GM13977 (cell line): ENCODE measurements at regions not wholly inside any gene's neighbourhood (a gene's known extent, or its start where the extent isn't known, plus 50 kb on each side); places are given as distances from the start of the nearest gene placed in this dataset.

Experiments used
- DNase-seq: peaks from one replicate; pipeline ENCODE4 v3.0.0; 2012; ENCODE audit warnings: low spot score
- in situ Hi-C: fragments of 300-500 bp; cut with MboI; formaldehyde crosslinking; loops from one replicate; pipeline ENCODE4 v1.12.0; 2022; ENCODE audit warnings: low sequenced_read_pairs, low pct_unique_long_range_greater_than_20kb, mixed read lengths, inconsistent platforms; ENCODE audit not compliant: unreplicated experiment
- TF ChIP-seq, protein P1 (sequence below): IDR thresholded peaks from 2 replicates; pipeline ENCODE4 v1.5.1; 2012; ENCODE audit warnings: mild to moderate bottlenecking, control low read depth; ENCODE audit not compliant: insufficient read depth; ENCODE audit errors: extremely low read depth, missing control alignments

DNA sequence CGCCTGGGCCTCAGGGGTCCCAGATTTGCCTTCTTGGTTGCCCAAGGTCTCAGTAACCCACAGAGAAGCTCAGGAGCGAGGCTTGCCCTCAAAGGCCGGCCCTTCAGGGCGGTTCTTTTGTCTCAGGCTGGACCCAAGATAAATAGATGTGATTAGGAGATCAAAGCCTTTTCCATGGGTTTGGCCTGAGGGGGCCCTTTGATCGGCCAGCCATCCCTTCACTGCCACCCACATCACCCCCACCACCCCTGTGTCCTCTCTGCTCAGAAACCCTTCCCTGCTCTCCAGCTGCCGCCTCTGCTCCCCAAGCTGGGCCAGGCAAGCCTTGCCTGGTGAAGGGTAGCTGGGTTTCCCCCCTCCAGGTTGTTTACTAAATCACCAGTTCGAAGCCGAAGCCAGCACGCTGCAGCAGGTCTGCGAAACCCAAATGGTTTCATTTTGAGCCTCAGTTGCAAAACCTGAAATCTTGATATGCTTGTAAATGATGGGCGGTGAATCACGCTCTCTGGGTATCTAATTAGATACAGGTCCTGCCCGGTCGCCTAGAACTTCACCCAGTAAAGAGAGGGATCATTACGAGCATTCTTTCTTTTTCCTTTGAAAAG lies 202.6 kb upstream of the BCOR start:
- peak; percentile 62 for DNase-seq
- in situ Hi-C loops: no loop called here
- TF ChIP-seq, protein P1, sequence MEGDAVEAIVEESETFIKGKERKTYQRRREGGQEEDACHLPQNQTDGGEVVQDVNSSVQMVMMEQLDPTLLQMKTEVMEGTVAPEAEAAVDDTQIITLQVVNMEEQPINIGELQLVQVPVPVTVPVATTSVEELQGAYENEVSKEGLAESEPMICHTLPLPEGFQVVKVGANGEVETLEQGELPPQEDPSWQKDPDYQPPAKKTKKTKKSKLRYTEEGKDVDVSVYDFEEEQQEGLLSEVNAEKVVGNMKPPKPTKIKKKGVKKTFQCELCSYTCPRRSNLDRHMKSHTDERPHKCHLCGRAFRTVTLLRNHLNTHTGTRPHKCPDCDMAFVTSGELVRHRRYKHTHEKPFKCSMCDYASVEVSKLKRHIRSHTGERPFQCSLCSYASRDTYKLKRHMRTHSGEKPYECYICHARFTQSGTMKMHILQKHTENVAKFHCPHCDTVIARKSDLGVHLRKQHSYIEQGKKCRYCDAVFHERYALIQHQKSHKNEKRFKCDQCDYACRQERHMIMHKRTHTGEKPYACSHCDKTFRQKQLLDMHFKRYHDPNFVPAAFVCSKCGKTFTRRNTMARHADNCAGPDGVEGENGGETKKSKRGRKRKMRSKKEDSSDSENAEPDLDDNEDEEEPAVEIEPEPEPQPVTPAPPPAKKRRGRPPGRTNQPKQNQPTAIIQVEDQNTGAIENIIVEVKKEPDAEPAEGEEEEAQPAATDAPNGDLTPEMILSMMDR: no peak

DNA sequence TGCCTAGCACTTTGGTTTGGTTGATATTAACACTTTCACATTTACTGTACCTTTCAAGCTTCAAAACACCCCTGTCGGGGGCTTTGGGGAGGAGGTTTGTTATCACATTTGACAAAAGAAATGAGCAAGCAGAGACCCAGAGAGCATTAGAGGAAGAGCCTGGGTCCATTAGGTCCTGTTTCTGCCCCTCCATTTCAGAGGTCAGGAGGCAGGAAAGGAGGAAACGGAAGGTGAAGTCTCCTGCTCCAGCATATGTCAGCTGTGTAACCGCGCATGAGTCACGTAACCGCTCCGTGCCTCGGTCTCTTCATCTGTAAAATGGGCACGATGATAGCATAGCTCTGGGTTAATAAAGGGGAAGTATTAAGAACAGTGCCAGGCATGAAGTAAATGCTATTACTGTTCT lies 201.9 kb upstream of the BCOR start:
- DNase-seq: peak; percentile 39
- TF ChIP-seq, protein P1: no peak
- in situ Hi-C loops: no loop called here

DNA sequence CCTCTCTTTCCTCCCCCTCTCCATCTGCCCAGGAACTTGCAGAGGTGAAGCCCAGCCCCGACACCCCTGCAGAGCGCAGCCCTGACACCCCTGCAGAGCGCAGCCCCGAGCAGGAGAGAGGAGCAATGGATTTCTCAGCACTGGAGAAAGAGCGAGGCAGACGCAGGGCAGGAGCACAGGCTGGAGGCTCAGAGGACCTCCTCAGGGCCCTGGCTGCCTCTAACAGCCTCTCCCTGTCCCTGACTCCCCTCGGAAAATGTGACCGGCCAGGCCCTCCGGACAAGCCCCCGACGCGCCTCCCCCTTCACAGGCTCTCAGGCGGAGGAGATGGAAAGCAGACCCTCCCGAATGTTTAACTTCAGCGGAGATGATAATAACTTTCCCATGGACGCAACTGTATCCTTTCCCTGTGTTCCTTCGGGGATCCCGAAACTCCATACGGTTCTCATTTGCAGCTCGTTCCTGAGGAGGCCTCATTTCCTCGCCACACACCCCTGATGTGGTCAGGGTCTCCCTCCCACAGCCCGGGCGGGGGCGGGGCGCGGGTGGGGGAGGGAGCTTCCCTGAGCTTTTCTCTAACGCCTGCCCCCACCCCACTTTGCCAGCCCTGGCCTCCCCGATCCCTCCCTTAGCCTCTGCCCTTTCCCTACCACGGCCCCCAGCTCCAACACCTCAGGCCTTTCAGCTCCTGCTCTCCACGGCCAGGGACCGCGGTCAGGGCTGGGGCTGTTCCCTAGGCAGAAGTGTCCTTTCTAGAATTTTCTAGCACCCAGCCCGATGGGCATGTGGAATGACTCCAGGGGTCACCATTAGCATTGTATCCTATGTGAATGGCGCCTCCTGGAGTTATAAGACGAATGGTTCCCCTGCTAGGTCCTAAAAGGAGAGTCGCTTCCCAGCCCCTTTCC lies 201.1 kb upstream of the BCOR start:
- in situ Hi-C loops: no loop called here
- DNase-seq: no peak
- TF ChIP-seq, protein P1: peak; percentile 7

DNA sequence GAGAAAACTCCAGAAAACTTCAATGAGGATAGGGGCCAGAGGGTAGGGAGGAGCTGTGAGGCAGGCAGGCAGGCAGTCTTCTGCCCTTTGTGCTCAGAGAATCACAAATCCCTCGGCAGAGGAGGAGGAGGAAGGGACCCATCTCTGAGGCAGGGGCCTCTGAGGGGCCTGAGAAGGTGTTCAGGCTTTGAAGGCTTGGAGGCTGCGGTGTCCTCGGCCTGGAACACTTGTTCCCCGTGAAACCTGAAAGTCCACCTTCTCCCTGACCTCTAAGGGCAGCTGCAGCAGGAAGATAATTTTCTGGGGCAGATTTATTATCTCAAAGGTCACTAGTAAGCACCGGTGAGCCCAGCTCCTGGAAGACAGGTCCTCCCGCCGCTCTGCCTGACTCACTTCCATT lies 200.3 kb upstream of the BCOR start:
- in situ Hi-C loops: no loop called here
- DNase-seq: no peak
- TF ChIP-seq, protein P1: no peak

DNA sequence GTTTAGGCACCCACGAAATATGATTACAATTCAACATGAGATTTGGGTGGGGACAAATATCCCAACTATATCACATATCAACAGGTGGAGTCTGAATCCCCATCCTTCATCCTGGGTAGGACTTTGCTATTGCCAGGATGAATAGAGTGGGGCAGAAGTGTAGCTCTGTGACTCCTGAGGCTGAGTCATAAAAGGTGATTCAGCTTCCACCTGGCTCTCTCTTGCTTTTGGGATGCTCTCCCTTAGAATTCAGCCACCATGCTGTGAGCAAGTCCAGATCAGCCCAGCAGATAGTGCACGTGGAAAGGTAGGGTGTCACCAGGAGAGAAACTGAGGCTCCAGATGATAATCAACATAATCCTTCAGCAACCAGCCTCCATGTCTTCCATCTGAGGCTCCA lies 193.8 kb upstream of the BCOR start:
- TF ChIP-seq, protein P1: no peak
- no peak for DNase-seq
- in situ Hi-C loops: no loop called here

DNA sequence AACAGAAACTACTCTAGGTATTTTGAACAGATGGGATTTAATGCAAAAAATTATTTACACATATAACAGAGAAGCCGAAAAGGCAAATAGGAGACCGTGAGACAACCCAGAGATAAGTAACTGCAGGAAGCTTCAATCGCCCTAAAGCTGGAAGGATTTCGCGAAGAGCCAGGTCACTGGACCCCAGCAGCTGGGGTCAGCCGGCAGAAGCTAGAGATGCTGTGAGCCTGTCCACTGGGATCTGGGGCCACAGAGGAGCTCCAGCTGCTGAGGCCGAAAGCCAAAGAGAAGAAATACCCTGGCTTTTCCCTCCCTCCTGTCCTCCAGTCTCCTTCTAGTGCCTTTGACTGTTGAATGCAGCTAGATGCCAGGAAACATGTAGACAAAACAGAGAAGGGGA lies 192.8 kb upstream of the BCOR start:
- TF ChIP-seq, protein P1: no peak
- in situ Hi-C loops: no loop called here
- DNase-seq: no peak
